IMR-90 (cell line): ENCODE measurements at regions not wholly inside any gene's neighbourhood (a gene's known extent, or its start where the extent isn't known, plus 50 kb on each side); places are given as distances from the start of the nearest gene placed in this dataset.

ENCODE experiments used
- ATAC-seq: fragments of 200-7000 bp; cut with Tn5 transposase; 2 replicates; pipeline ENCODE4 v1.9.1; 2020; ENCODE audit warnings: low read depth, mild to moderate bottlenecking, moderate library complexity
- BruUV-seq: library from RNA; stranded (reverse); fragments of 400-500 nt; replicated peaks from 2 replicates; lab custom pipeline; 2021; lab: Mats Ljungman, UMichigan
- CTCF ChIA-PET: fragments of 300-600 bp; formaldehyde crosslinking; extraction: SDS; loops from one replicate; lab custom pipeline; 2021; ENCODE audit warnings: antibody characterized with exemption; lab: Yijun Ruan, JAX
- POLR2A ChIA-PET: fragments of 300-600 bp; sonication (Branson Sonifier 250); formaldehyde crosslinking; loops from one replicate; lab custom pipeline; 2022; ENCODE audit warnings: antibody characterized with exemption; ENCODE audit not compliant: unreplicated experiment; lab: Charles Lee
- DNase-seq: peaks from one replicate; pipeline ENCODE4 v3.0.0; 2013
- H2AFZ ChIP-seq: replicated peaks from 2 replicates; pipeline ENCODE3; 2013; ENCODE audit warnings: low read length, mild to moderate bottlenecking; ENCODE audit not compliant: poor library complexity
- H2AK5ac ChIP-seq: 2 replicates; pipeline ENCODE4 v1.6.1; 2013; ENCODE audit warnings: low read depth, low read length, inconsistent platforms
- H2AK9ac ChIP-seq: replicated peaks from 2 replicates; pipeline ENCODE3; 2013; ENCODE audit warnings: mild to moderate bottlenecking, low read depth, low read length, moderate library complexity; ENCODE audit not compliant: poor library complexity
- H2BK120ac ChIP-seq: 2 replicates; pipeline ENCODE4 v1.6.1; 2013; ENCODE audit warnings: low read depth, low read length, inconsistent platforms
- H2BK15ac ChIP-seq: 3 replicates; pipeline ENCODE4 v1.6.1; 2013; ENCODE audit warnings: low read depth, low read length, inconsistent platforms
- H2BK20ac ChIP-seq: 2 replicates; pipeline ENCODE4 v1.6.1; 2013; ENCODE audit warnings: low read depth, mild to moderate bottlenecking, inconsistent platforms, low read length, moderate library complexity
- H2BK5ac ChIP-seq: 2 replicates; pipeline ENCODE4 v1.6.1; 2013; ENCODE audit warnings: mild to moderate bottlenecking, low read depth, low read length, inconsistent platforms; ENCODE audit not compliant: poor library complexity, severe bottlenecking
- H3K14ac ChIP-seq: replicated peaks from 2 replicates; pipeline ENCODE4 v1.6.1; 2013; ENCODE audit warnings: low read depth, low read length, inconsistent platforms
- H3K18ac ChIP-seq: 2 replicates; pipeline ENCODE4 v1.6.1; 2013; ENCODE audit warnings: low read depth, low read length, control low read depth
- H3K23ac ChIP-seq: 2 replicates; pipeline ENCODE4 v1.6.1; 2013; ENCODE audit warnings: low read depth, low read length, inconsistent platforms
- H3K27ac ChIP-seq: 2 replicates; pipeline ENCODE4 v1.5.1; 2013; ENCODE audit warnings: mild to moderate bottlenecking, control low read depth, low read length; ENCODE audit not compliant: insufficient read depth
- H3K27me3 ChIP-seq: 2 replicates; pipeline ENCODE4 v1.6.1; 2013; ENCODE audit warnings: low read length; ENCODE audit not compliant: control insufficient read depth, insufficient read depth
- H3K36me3 ChIP-seq: 2 replicates; pipeline ENCODE4 v1.6.1; 2013; ENCODE audit warnings: low read length, mixed read lengths; ENCODE audit not compliant: control insufficient read depth, insufficient read depth
- H3K4ac ChIP-seq: 2 replicates; pipeline ENCODE4 v1.6.1; 2013; ENCODE audit warnings: low read depth, low read length, inconsistent platforms
- H3K4me1 ChIP-seq: 2 replicates; pipeline ENCODE4 v1.6.1; 2013; ENCODE audit warnings: low read length, mixed read lengths; ENCODE audit not compliant: control insufficient read depth, insufficient read depth
- H3K4me2 ChIP-seq: 2 replicates; pipeline ENCODE4 v1.6.1; 2013; ENCODE audit warnings: low read depth, mild to moderate bottlenecking, control low read depth, low read length, moderate library complexity
- H3K4me3 ChIP-seq: 2 replicates; pipeline ENCODE4 v1.5.1; 2013; ENCODE audit warnings: low read depth, mild to moderate bottlenecking, control low read depth, low read length, moderate library complexity; ENCODE audit not compliant: insufficient read depth
- H3K56ac ChIP-seq: 2 replicates; pipeline ENCODE4 v1.6.1; 2013; ENCODE audit warnings: low read length, inconsistent platforms; ENCODE audit not compliant: insufficient read depth; ENCODE audit errors: extremely low read depth
- H3K79me1 ChIP-seq, 2 experiments: 2 replicates each; pipeline ENCODE4 v1.6.1; 2013; ENCODE audit warnings: low read length in 2 of 2, inconsistent platforms in 1 of 2, low read depth in 1 of 2
- H3K9ac ChIP-seq: 2 replicates; pipeline ENCODE4 v1.6.1; 2013; ENCODE audit warnings: low read depth, low read length, control low read depth
- H3K9me1 ChIP-seq: 2 replicates; pipeline ENCODE4 v1.6.1; 2013; ENCODE audit warnings: low read length, inconsistent platforms; ENCODE audit not compliant: insufficient read depth
- H3K9me3 ChIP-seq: 2 replicates; pipeline ENCODE4 v1.6.1; 2013; ENCODE audit warnings: low read length; ENCODE audit not compliant: control insufficient read depth, insufficient read depth
- H4K20me1 ChIP-seq: 2 replicates; pipeline ENCODE4 v1.6.1; 2013; ENCODE audit warnings: low read length, inconsistent platforms; ENCODE audit not compliant: insufficient read depth
- H4K5ac ChIP-seq: 2 replicates; pipeline ENCODE4 v1.6.1; 2013; ENCODE audit warnings: mild to moderate bottlenecking, low read depth, low read length, control low read depth
- H4K8ac ChIP-seq, 2 experiments: 2 replicates each; pipeline ENCODE4 v1.6.1; 2013; ENCODE audit warnings: low read depth in 2 of 2, low read length in 2 of 2, control low read depth in 1 of 2, inconsistent platforms in 1 of 2
- H4K91ac ChIP-seq: 2 replicates; pipeline ENCODE4 v1.6.1; 2013; ENCODE audit warnings: low read depth, low read length, inconsistent platforms; ENCODE audit not compliant: insufficient read depth
- BHLHE40 ChIP-seq: fragments of 150-350 bp; IDR thresholded peaks from 2 replicates; pipeline ENCODE4 v1.6.1; 2016; ENCODE audit warnings: mild to moderate bottlenecking, low read depth, low read length
- CEBPB ChIP-seq: IDR thresholded peaks from 2 replicates; pipeline ENCODE4 v1.6.1; 2012; ENCODE audit warnings: low read depth, low read length, improper control_type of control experiment
- CHD1 ChIP-seq: IDR thresholded peaks from 2 replicates; pipeline ENCODE4 v1.6.1; 2012; ENCODE audit warnings: low read depth, low read length, improper control_type of control experiment
- FOS ChIP-seq: fragments of 150-350 bp; IDR thresholded peaks from 2 replicates; pipeline ENCODE4 v1.6.1; 2016; ENCODE audit warnings: low read depth, low read length
- MAFK ChIP-seq: IDR thresholded peaks from 2 replicates; pipeline ENCODE4 v1.6.1; 2012; ENCODE audit warnings: low read depth, low read length, improper control_type of control experiment
- MAZ ChIP-seq: IDR thresholded peaks from 2 replicates; pipeline ENCODE4 v1.6.1; 2012; ENCODE audit warnings: low read depth, mild to moderate bottlenecking, low read length, improper control_type of control experiment, moderate library complexity, borderline replicate concordance
- MXI1 ChIP-seq: IDR thresholded peaks from 2 replicates; pipeline ENCODE4 v1.6.1; 2012; ENCODE audit warnings: low read depth, mild to moderate bottlenecking, low read length, moderate library complexity, borderline replicate concordance
- NFE2L2 ChIP-seq: fragments of 150-350 bp; IDR thresholded peaks from 2 replicates; pipeline ENCODE4 v1.6.1; 2016; ENCODE audit warnings: low read depth, mild to moderate bottlenecking, low read length
- POLR2A ChIP-seq: IDR thresholded peaks from 2 replicates; pipeline ENCODE4 v1.6.1; 2012; ENCODE audit warnings: mild to moderate bottlenecking, low read depth, low read length
- RAD21 ChIP-seq: IDR thresholded peaks from 2 replicates; pipeline ENCODE4 v1.6.1; 2012; ENCODE audit warnings: low read length, improper control_type of control experiment
- RCOR1 ChIP-seq: IDR thresholded peaks from 2 replicates; pipeline ENCODE4 v1.6.1; 2012; ENCODE audit warnings: mild to moderate bottlenecking, low read length, improper control_type of control experiment; ENCODE audit not compliant: insufficient replicate concordance
- RFX5 ChIP-seq: IDR thresholded peaks from 2 replicates; pipeline ENCODE4 v1.8.0; 2012; ENCODE audit warnings: low read depth, mild to moderate bottlenecking, low read length, moderate library complexity
- SMC3 ChIP-seq: fragments of 150-350 bp; IDR thresholded peaks from 2 replicates; pipeline ENCODE4 v1.6.1; 2016; ENCODE audit warnings: low read depth, mild to moderate bottlenecking, antibody characterized with exemption, low read length, moderate library complexity
- WGBS, 2 experiments: methylation state at CpG; one replicate each; pipeline versions ENCODE4 v1.1.5 to v1.1.7; 2013; ENCODE audit warnings: missing lambda C conversion rate in 2 of 2; ENCODE audit not compliant: insufficient read length in 1 of 2; ENCODE audit errors: extremely low coverage in 2 of 2; 5-methylcytosine and 5-hydroxymethylcytosine counted together
- dilution Hi-C: fragments of 300-500 bp; cut with HindIII; formaldehyde crosslinking; loops from one replicate; pipeline ENCODE4 v1.14.3; 2018; ENCODE audit warnings: low sequenced_read_pairs; ENCODE audit not compliant: unreplicated experiment
- in situ Hi-C: fragments of 300-500 bp; cut with MboI; formaldehyde crosslinking; loops from 3 replicates; pipeline ENCODE4 v1.14.3; 2019; ENCODE audit warnings: low sequenced_read_pairs, inconsistent platforms, mixed read lengths
- intact Hi-C: fragments of 100-400 bp; cut with micrococcal nuclease; formaldehyde crosslinking; loops from 2 replicates; pipeline ENCODE4 v1.10.0; 2022
- TF ChIP-seq, protein P1 (sequence below): fragments of 150-350 bp; IDR thresholded peaks from 2 replicates; pipeline ENCODE4 v1.6.1; 2017; ENCODE audit warnings: mild to moderate bottlenecking, antibody characterized with exemption, low read length, low read depth
- TF ChIP-seq, protein P2 (sequence below): fragments of 150-350 bp; IDR thresholded peaks from 2 replicates; pipeline ENCODE4 v1.6.1; 2016; ENCODE audit warnings: low read depth, mild to moderate bottlenecking, low read length, moderate library complexity, borderline replicate concordance
- TF ChIP-seq, protein P3 (sequence below): conservative IDR thresholded peaks from 2 replicates; pipeline ENCODE4 v1.5.1; 2012; ENCODE audit warnings: mild to moderate bottlenecking, low read depth, low read length, improper control_type of control experiment

DNA sequence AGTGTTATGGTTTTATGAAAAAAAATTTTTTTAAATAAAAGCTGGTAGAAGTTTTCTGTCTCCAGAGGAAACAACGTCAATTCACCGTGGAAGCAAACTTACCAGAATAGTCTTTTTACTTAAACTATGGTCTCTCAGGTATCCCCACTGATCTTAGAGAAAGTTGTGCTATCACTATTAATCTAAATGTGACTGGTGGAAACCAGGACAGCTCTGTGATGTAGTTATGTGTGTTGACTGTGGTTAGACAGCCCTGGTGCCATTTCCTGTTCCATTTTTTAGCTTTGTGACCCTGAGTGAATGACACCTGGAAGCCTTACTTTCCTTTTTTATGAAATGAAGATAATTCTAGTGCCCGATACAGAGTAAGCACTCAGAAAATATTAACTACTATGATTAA is 111.8 kb upstream of the HUWE1 start:
- Histone ChIP-seq H3K9me3 (no peaks in the 10 kb centered on the region), H2AK9ac (no peak overlapping the region), H3K9me1 (no peaks in the 10 kb centered on the region), H3K4me3 (no peak overlapping the region), H3K36me3 (no peaks in the 10 kb centered on the region), H3K18ac (no peak overlapping the region), H4K5ac (no peak overlapping the region), H2AFZ (no peak overlapping the region), H4K8ac (no peak overlapping the region), H3K14ac (no peak overlapping the region), H4K91ac (no peak overlapping the region), H2BK20ac (no peak overlapping the region), H2BK15ac (no peak overlapping the region), H2BK120ac (no peak overlapping the region), H3K56ac (no peak overlapping the region), H3K27ac (no peak overlapping the region), H3K4ac (no peak overlapping the region), H4K20me1 (no peaks in the 10 kb centered on the region), H3K4me1 (no peaks in the 10 kb centered on the region), H2AK5ac (no peak overlapping the region), H3K23ac (no peak overlapping the region), H3K79me1 (no peaks in the 10 kb centered on the region), H2BK5ac (no peak overlapping the region), H3K27me3 (no peaks in the 10 kb centered on the region), H3K9ac (no peak overlapping the region), H3K4me2 (no peak overlapping the region)
- no TSS peak for BruUV-seq
- no peak for DNase-seq
- in situ Hi-C loops (no loop called here), dilution Hi-C loops (no loop called here), intact Hi-C loops (no loop called here)
- WGBS, 2 experiments = no CpG with 5 or more reads among the region's 3 CpGs
- ChIA-PET POLR2A (interaction anchor here (0.5 kb wide), 1 partner anchor 17 kb away, joined by 7 read pairs; no protein-coding TSS in a partner anchor), CTCF (no interaction called here)
- ATAC-seq = no peak
- TF ChIP-seq MAZ (no peak), MAFK (no peak), RCOR1 (no peak), CEBPB (no peak), POLR2A (no peak), RFX5 (no peak), SMC3 (no peak), NFE2L2 (no peak), FOS (no peak), CHD1 (no peak), BHLHE40 (no peak), RAD21 (no peak), MXI1 (no peak)
- TF ChIP-seq, protein P1, sequence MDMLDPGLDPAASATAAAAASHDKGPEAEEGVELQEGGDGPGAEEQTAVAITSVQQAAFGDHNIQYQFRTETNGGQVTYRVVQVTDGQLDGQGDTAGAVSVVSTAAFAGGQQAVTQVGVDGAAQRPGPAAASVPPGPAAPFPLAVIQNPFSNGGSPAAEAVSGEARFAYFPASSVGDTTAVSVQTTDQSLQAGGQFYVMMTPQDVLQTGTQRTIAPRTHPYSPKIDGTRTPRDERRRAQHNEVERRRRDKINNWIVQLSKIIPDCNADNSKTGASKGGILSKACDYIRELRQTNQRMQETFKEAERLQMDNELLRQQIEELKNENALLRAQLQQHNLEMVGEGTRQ = no peak
- TF ChIP-seq, protein P2, sequence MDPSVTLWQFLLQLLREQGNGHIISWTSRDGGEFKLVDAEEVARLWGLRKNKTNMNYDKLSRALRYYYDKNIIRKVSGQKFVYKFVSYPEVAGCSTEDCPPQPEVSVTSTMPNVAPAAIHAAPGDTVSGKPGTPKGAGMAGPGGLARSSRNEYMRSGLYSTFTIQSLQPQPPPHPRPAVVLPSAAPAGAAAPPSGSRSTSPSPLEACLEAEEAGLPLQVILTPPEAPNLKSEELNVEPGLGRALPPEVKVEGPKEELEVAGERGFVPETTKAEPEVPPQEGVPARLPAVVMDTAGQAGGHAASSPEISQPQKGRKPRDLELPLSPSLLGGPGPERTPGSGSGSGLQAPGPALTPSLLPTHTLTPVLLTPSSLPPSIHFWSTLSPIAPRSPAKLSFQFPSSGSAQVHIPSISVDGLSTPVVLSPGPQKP = no peak
- TF ChIP-seq, protein P3, sequence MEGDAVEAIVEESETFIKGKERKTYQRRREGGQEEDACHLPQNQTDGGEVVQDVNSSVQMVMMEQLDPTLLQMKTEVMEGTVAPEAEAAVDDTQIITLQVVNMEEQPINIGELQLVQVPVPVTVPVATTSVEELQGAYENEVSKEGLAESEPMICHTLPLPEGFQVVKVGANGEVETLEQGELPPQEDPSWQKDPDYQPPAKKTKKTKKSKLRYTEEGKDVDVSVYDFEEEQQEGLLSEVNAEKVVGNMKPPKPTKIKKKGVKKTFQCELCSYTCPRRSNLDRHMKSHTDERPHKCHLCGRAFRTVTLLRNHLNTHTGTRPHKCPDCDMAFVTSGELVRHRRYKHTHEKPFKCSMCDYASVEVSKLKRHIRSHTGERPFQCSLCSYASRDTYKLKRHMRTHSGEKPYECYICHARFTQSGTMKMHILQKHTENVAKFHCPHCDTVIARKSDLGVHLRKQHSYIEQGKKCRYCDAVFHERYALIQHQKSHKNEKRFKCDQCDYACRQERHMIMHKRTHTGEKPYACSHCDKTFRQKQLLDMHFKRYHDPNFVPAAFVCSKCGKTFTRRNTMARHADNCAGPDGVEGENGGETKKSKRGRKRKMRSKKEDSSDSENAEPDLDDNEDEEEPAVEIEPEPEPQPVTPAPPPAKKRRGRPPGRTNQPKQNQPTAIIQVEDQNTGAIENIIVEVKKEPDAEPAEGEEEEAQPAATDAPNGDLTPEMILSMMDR = no peak
